PC-3 (cell line): ENCODE measurements at regions not wholly inside any gene's neighbourhood (a gene's known extent, or its start where the extent isn't known, plus 50 kb on each side); places are given as distances from the start of the nearest gene placed in this dataset.

Experiments used
- CTCF ChIP-seq: fragments of 300-600 bp; sonication (generic); conservative IDR thresholded peaks from 2 replicates; pipeline ENCODE4 v1.5.1; 2017; ENCODE audit warnings: antibody characterized with exemption, low read depth, mild to moderate bottlenecking, low read length
- EZH2phosphoT487 ChIP-seq: fragments of 300-600 bp; sonication (generic); IDR thresholded peaks from 2 replicates; pipeline ENCODE4 v1.6.1; 2018; ENCODE audit warnings: mild to moderate bottlenecking, antibody characterized with exemption, low read length, borderline replicate concordance

GRCh38 chr18:10050956-10051355 is 137.1 kb downstream of the VAPA start:
- TF ChIP-seq CTCF (no peak), EZH2phosphoT487 (no peak)
